Loucy (cell line): ENCODE measurements at regions not wholly inside any gene's neighbourhood (a gene's known extent, or its start where the extent isn't known, plus 50 kb on each side); places are given as distances from the start of the nearest gene placed in this dataset.

Experiments used
- EZH2phosphoT487 ChIP-seq: fragments of 200-600 bp; IDR thresholded peaks from 2 replicates; pipeline ENCODE4 v1.6.1; 2018; ENCODE audit warnings: antibody characterized with exemption, mild to moderate bottlenecking, moderate library complexity, borderline replicate concordance
- TF ChIP-seq, protein P1 (sequence below): fragments of 200-600 bp; sonication (generic); conservative IDR thresholded peaks from 2 replicates; pipeline ENCODE4 v1.5.1; 2014; ENCODE audit warnings: mild to moderate bottlenecking, antibody characterized with exemption, low read length

DNA sequence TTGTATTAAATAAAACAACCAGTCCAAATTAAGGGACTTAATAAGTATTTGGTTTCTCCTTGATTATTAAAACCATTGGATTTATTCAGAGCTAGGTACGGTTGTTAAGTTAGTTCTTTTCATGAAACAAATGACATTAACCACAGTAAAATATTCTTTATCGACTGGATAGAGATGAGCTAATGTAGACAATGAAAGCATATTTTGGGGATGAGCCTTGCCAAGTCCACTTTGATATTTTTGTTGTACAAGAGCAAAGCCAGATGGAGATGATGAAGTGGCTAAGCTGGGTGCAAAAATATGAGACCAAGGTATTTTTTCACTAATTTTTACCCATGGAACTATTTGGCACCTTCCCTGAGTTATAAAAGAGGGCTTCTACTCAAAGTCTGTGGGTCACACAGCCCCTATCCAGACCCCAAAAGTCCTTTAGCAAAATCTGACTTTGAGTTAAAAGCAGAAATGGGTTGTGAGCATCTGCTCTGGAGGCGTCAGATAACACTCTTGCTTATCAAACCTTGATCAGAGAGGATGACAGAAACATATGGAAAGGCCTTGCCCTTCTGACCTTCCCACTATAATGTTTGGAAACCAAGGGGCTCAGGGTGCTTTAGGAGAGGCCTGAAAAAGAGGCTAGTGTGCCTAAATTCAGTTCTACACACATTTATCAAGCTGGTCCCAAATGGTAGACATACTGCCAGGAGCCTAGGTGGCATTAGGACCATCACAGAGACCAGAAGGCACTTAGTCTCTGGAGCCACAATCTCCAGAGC, 456.8 kb downstream of the MTX2 start:
- TF ChIP-seq, protein P1, sequence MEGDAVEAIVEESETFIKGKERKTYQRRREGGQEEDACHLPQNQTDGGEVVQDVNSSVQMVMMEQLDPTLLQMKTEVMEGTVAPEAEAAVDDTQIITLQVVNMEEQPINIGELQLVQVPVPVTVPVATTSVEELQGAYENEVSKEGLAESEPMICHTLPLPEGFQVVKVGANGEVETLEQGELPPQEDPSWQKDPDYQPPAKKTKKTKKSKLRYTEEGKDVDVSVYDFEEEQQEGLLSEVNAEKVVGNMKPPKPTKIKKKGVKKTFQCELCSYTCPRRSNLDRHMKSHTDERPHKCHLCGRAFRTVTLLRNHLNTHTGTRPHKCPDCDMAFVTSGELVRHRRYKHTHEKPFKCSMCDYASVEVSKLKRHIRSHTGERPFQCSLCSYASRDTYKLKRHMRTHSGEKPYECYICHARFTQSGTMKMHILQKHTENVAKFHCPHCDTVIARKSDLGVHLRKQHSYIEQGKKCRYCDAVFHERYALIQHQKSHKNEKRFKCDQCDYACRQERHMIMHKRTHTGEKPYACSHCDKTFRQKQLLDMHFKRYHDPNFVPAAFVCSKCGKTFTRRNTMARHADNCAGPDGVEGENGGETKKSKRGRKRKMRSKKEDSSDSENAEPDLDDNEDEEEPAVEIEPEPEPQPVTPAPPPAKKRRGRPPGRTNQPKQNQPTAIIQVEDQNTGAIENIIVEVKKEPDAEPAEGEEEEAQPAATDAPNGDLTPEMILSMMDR = no peak
- TF ChIP-seq EZH2phosphoT487 = no peak
